Peyer's patch (tissue), 4 donors: ENCODE measurements at regions not wholly inside any gene's neighbourhood (a gene's known extent, or its start where the extent isn't known, plus 50 kb on each side); places are given as distances from the start of the nearest gene placed in this dataset.
A peak's percentile ranks its signal among the peaks of the same experiment; 100 is the strongest.
"Not testable (repeated sequence)": the region's sequence is repeated elsewhere in the genome, so short reads cannot be mapped to it uniquely, and the experiment has no call there.

Source experiments
- DNase-seq, 3 donors: peaks; one replicate each; pipeline ENCODE4 v3.0.0-alpha.2; 2017 to 2019
- H3K27ac ChIP-seq, 4 donors: fragments of 200-600 bp; sonication (generic); one replicate each; pipeline ENCODE4 v1.5.1; 2016 to 2019
- H3K27me3 ChIP-seq, 2 donors: fragments of 200-600 bp; sonication (generic); one replicate each; pipeline ENCODE4 v1.5.1; 2019
- H3K36me3 ChIP-seq, 3 donors: fragments of 200-600 bp; sonication (generic); one replicate each; pipeline ENCODE4 v1.5.1; 2016 to 2019
- H3K4me1 ChIP-seq, 4 donors: fragments of 200-600 bp; sonication (generic); one replicate each; pipeline ENCODE4 v1.5.1; 2016 to 2019
- H3K4me3 ChIP-seq, 4 donors: fragments of 200-600 bp; sonication (generic); 1 replicate in 3 of 4; 2 replicates in 1 of 4; pipeline ENCODE4 v1.5.1; 2016 to 2019; ENCODE audit warnings: mild to moderate bottlenecking in 1 of 4
- H3K9me3 ChIP-seq, 4 donors: fragments of 200-600 bp; sonication (generic); one replicate each; pipeline ENCODE4 v1.5.1; 2016 to 2019; ENCODE audit warnings: mild to moderate bottlenecking in 1 of 4
- POLR2A ChIP-seq, 2 donors: fragments of 450-650 bp; IDR thresholded peaks; one replicate each; pipeline ENCODE4 v1.5.1; 2017; ENCODE audit warnings: antibody characterized with exemption in 2 of 2, mild to moderate bottlenecking in 2 of 2, moderate library complexity in 2 of 2
- TF ChIP-seq, protein P1 (sequence below), 6 experiments: fragments of 450-650 bp in 4 of 6; fragments of 200-600 bp in 2 of 6; sonication (generic) in 1 of 6; IDR thresholded peaks; one replicate each; pipeline ENCODE4 v1.5.1; 2017 to 2019; ENCODE audit warnings: antibody characterized with exemption in 6 of 6, mild to moderate bottlenecking in 3 of 6, moderate library complexity in 1 of 6

DNA sequence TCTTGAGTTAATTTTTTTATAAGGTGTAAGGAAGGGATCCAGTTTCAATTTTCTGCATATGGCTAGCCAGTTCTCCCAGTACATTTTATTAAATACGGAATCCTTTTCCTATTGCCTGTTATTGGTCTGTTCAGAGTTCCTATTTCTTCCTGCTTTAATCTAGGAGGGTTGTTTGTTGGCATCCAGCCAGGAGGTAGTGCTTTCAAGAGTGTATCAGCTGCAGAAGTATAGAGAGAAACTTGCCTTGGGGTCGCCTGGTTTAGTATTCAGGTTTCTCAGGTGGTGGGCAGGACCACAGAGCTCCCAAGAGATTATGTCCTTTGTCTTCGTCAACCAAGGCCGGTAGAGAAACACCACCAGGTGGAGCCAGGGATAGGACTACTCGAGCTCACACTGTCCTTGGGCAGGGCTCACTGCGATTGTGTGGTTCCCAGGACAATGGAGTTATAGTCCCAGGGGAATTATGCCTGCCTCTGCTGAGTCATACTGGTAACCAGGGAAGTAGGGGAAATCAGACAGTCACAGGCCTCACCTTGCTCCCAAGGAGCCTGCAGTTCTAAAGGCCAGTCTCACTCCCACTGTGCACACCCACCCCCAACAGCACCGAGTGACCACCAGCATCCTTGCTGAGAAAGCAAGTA, 168.1 kb downstream of the VSIG4 start:
- H3K4me1 ChIP-seq = no peaks in the 10 kb centered on the region
- H3K27me3 ChIP-seq = no peaks in the 10 kb centered on the region
- TF ChIP-seq, protein P1, sequence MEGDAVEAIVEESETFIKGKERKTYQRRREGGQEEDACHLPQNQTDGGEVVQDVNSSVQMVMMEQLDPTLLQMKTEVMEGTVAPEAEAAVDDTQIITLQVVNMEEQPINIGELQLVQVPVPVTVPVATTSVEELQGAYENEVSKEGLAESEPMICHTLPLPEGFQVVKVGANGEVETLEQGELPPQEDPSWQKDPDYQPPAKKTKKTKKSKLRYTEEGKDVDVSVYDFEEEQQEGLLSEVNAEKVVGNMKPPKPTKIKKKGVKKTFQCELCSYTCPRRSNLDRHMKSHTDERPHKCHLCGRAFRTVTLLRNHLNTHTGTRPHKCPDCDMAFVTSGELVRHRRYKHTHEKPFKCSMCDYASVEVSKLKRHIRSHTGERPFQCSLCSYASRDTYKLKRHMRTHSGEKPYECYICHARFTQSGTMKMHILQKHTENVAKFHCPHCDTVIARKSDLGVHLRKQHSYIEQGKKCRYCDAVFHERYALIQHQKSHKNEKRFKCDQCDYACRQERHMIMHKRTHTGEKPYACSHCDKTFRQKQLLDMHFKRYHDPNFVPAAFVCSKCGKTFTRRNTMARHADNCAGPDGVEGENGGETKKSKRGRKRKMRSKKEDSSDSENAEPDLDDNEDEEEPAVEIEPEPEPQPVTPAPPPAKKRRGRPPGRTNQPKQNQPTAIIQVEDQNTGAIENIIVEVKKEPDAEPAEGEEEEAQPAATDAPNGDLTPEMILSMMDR (IDR thresholded peaks at IDR 0.05) = no peak
- no peak for TF ChIP-seq POLR2A (IDR thresholded peaks at IDR 0.05)
- no peaks in the 10 kb centered on the region for H3K36me3 ChIP-seq
- DNase-seq = peak in 2 of 3 donors; percentile 31 to 65
- no peak overlapping the region for H3K4me3 ChIP-seq
- no peak overlapping the region for H3K27ac ChIP-seq
- no peaks in the 10 kb centered on the region for H3K9me3 ChIP-seq

DNA sequence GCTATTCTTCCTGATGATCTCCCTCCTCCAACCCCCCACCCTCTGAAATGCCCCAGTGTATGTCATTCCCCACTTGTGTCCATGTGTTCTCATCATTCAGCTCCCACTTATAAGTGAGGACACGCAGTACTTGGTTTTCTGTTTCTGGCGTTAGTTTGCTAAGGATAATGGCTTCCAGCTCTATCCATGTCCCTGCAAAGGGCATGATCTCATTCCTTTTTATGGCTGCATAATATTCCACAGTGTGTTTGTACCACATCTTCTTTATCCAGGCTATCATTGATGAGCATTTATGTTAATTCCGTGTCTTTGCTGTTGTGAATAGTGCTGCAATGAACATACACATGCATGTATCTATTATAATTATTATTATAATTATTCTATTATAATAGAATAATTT, 169.3 kb downstream of the VSIG4 start:
- not testable (repeated sequence) for H3K4me3 ChIP-seq, H3K27me3 ChIP-seq, H3K4me1 ChIP-seq, H3K27ac ChIP-seq, H3K36me3 ChIP-seq, DNase-seq, H3K9me3 ChIP-seq

DNA sequence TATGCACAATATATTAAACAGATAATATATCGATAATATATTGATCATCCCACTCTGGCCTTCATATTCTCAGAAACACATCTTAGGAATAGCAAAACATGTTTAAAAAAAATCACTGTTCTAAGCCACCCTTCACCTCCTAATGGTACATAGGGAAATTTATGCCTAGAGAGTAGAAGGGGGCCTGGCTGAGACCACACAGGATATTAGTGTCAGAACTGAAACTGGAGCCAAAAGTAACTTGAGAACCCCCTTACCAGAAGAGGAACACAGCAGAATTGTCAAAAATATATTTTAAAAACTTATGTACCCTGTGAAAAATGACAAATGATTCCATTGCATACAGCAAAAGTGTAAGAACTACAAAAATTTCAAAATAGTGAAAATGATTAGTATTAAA, 173.1 kb downstream of the VSIG4 start:
- Histone ChIP-seq H3K36me3 (no peaks in the 10 kb centered on the region), H3K27me3 (no peaks in the 10 kb centered on the region), H3K4me1 (no peaks in the 10 kb centered on the region), H3K4me3 (no peak overlapping the region), H3K27ac (no peak overlapping the region), H3K9me3 (no peaks in the 10 kb centered on the region)
- no peak for DNase-seq
- TF ChIP-seq POLR2A (IDR thresholded peaks at IDR 0.05) = no peak
- TF ChIP-seq, protein P1 (IDR thresholded peaks at IDR 0.05) = no peak

GRCh38 chrX:65866146-65866545, 173.7 kb downstream of the VSIG4 start:
- H3K27me3 ChIP-seq = no peaks in the 10 kb centered on the region
- no peak overlapping the region for H3K4me3 ChIP-seq
- no peaks in the 10 kb centered on the region for H3K4me1 ChIP-seq
- no peaks in the 10 kb centered on the region for H3K36me3 ChIP-seq
- H3K9me3 ChIP-seq = no peaks in the 10 kb centered on the region
- peak overlapping the region in 1 of 4 donors; percentile 25 for H3K27ac ChIP-seq
- no peak for TF ChIP-seq POLR2A (IDR thresholded peaks at IDR 0.05)
- TF ChIP-seq, protein P1 (IDR thresholded peaks at IDR 0.05) = no peak
- DNase-seq = no peak

DNA sequence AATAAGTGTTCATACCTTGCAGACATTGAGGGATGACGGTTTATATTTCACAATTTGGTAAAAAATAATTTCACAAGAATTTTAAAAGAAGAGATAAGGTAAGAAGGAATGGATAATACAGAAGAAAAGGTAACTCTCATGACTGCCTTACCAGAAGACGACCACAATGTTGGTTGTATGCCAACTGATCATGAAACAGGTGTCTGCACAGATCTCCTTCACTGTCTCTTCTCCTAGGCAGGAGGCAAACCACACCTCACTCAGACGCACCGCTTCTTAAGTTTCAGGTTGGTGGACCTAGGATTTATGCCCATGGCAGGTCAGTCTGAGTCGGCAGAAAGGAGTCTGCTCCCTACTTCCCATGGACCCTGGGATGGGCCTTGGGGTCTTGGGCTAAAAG, 177.2 kb downstream of the VSIG4 start:
- Histone ChIP-seq H3K4me3 (no peak overlapping the region), H3K27ac (no peak overlapping the region), H3K9me3 (no peaks in the 10 kb centered on the region), H3K4me1 (no peaks in the 10 kb centered on the region), H3K36me3 (no peaks in the 10 kb centered on the region), H3K27me3 (no peaks in the 10 kb centered on the region)
- no peak for TF ChIP-seq POLR2A (IDR thresholded peaks at IDR 0.05)
- TF ChIP-seq, protein P1 (IDR thresholded peaks at IDR 0.05) = no peak
- no peak for DNase-seq

DNA sequence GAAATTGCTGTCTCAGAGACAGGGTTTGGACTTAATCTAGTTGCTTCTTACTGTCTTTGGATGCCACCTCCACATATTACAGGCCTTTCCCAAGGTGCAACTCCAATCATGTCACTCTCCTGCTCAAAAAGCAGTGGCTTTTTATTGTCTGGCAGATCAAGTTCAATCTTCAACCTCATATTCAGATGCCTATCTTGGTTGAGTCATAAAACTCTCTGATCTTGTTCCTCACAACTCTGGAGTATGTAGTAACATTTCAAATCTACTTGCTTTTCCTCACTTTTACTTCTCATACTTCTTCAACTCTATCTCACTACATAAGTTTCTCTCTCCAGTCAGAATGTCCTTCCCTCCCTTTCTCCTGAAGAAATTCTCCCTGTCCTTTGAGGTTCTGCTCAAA, 180.6 kb downstream of the VSIG4 start:
- H3K36me3 ChIP-seq = no peaks in the 10 kb centered on the region
- no peak for DNase-seq
- H3K9me3 ChIP-seq = no peaks in the 10 kb centered on the region
- H3K27me3 ChIP-seq = no peaks in the 10 kb centered on the region
- no peak overlapping the region for H3K4me3 ChIP-seq
- TF ChIP-seq, protein P1 (IDR thresholded peaks at IDR 0.05) = no peak
- no peak for TF ChIP-seq POLR2A (IDR thresholded peaks at IDR 0.05)
- H3K27ac ChIP-seq = no peak overlapping the region
- H3K4me1 ChIP-seq = no peaks in the 10 kb centered on the region

- H3K4me3 ChIP-seq, H3K9me3 ChIP-seq, H3K27ac ChIP-seq, DNase-seq, H3K4me1 ChIP-seq, H3K36me3 ChIP-seq, H3K27me3 ChIP-seq: not testable (repeated sequence)
These were observed 185.4 kb downstream of the VSIG4 start for GRCh38 chrX:65854437-65854836.

DNA sequence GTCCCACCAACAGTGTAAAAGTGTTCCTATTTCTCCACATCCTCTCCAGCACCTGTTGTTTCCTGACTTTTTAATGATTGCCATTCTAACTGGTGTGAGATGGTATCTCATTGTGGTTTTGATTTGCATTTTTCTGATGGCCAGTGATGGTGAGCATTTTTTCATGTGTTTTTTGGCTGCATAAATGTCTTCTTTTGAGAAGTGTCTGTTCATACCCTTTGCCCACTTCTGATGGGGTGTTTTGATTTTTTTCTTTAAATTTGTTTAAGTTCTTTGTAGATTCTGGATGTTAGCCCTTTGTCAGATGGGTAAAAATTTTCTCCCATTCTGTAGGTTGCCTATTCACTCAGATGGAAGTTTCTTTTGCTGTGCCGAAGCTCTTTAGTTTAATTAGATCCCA, 183.9 kb downstream of the MSN start:
- H3K9me3 ChIP-seq, H3K27ac ChIP-seq, H3K27me3 ChIP-seq, H3K4me3 ChIP-seq, DNase-seq, H3K36me3 ChIP-seq, H3K4me1 ChIP-seq: not testable (repeated sequence)

GRCh38 chrX:65850821-65851220, 183.4 kb downstream of the MSN start:
- H3K4me3 ChIP-seq, DNase-seq, H3K36me3 ChIP-seq, H3K27me3 ChIP-seq, H3K4me1 ChIP-seq, H3K9me3 ChIP-seq, H3K27ac ChIP-seq: not testable (repeated sequence)
